HG02623 (cell line): ENCODE measurements at regions not wholly inside any gene's neighbourhood (a gene's known extent, or its start where the extent isn't known, plus 50 kb on each side); places are given as distances from the start of the nearest gene placed in this dataset.
A peak's percentile ranks its signal among the peaks of the same experiment; 100 is the strongest.
"Not testable (repeated sequence)": the region's sequence is repeated elsewhere in the genome, so short reads cannot be mapped to it uniquely, and the experiment has no call there.

Source experiments
- ATAC-seq: cut with Tn5 transposase; IDR thresholded peaks from one replicate; pipeline ENCODE4 v1.9.1; 2021; ENCODE audit warnings: moderate library complexity; ENCODE audit not compliant: unreplicated experiment

DNA sequence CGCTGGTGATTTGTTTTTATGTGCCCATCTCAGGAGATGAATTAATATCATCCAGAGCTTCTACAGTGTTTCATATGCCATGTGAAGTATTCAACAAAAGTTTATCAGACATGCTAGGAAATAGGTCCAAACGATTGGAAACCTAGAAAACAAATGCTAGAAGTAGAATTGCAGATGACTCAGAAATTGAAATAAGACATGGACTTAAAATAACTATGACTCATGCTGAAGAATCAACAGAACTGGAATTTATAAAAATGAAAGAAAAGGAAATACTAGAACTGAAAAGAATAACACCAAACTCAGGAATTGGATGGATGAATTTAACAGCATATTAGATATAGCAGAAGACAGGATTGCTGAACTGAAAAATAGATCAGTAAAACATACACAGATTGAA lies 172.7 kb upstream of the GIMD1 start:
- no peak for ATAC-seq

DNA sequence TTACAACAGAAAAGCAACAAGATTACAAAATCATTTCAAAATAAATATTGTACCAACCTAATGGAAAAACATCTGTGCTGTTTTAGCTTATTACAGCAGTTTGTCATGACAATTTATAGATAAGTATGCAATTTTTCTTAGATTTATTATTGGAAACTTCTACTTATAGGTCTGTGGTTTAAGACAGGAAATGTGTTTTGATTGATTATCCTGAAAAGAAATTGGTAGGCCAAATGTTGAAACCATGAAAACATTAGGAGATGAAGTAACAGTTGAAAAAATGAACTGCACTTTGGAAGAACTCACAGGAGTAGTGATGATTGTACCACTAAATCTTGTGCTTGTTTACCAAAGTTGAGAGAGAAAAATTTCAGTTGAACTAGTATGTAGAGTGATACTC lies 162.2 kb upstream of the GIMD1 start:
- no peak for ATAC-seq

DNA sequence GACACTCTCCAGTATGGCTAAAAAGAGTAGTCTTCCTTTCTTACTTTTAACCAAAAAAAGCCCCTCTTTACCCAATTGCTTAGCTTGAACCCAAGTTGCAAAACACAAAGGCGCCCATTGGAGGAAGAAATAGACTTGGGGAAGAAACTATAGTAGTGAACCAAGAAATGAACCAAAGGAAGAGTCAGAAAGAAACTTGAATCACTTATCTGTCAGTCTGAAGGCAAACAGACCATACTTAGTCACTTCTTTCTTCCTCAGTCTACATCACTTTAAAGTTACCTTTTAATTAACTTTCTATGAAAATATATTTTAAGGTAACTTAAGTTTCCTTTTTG lies 161.4 kb upstream of the GIMD1 start:
- peak; percentile 35 for ATAC-seq

DNA sequence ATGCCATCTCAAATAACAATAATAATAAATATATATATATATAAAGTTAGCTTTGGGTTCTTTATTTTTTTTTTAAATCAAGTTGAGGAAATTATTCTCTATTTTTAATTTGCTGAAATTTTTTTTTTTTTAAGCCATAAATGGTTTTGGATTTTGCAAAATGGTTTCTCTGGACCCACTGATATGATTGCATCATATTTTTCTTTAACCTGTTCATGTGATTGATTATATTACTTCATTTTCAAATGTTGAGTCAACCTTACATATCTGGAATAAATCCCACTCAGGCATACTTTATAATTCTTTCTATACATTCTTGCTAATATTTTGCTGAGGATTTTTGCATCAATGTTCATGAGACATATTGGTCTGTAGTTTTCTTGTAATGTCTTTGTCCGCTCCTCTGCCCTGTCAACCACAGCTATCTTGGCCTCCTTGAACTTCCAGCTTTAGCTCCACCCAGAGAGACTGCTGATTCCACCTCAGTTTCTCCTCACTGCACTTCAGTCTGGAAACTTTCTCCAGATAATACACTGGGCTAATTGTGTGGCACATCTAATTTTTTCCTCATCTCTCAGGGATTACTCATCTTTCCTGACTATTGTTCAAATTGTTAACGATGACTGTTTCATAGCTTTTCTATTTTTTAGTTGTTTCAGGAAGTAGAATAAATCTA lies 160.9 kb upstream of the GIMD1 start:
- no peak for ATAC-seq

DNA sequence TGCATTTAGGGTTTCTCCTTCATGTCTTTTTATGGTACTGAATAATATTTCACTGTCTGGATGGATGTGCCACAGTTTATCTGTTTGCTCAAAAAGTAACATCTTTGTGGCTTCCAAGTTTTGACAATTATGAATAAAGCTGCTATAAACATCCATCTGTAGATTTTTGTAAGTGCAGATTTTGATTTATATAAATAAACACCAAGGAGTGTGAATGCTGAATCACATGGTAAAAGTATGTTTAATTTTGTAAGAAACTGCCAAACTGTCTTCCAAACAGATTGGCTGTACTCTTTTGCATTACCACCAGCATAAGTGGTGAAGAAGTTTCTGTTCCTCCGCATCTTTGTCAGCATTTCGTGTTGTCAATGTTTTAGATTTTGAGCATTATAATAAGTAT lies 158.7 kb upstream of the GIMD1 start:
- ATAC-seq, result no peak

DNA sequence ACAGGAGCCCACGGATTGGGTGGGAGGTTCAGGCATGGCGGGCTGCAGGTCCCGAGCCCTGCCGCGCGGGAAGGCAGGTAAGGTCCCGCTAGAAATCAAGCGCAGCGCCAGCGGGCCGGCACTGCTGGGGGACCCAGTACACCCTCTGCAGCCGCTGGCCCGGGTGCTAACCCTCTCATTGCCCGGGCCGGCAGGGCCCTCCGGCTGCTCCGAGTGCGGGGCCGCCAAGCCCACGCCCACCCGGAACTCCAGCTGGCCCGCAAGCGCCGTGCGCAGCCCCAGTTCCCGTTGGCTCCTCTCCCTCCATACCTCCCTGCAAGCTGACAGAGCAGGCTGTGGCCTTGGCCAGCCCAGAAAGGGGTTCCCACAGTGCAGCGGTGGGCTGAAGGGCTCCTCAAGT lies 156.8 kb upstream of the GIMD1 start:
- not testable (repeated sequence) for ATAC-seq

DNA sequence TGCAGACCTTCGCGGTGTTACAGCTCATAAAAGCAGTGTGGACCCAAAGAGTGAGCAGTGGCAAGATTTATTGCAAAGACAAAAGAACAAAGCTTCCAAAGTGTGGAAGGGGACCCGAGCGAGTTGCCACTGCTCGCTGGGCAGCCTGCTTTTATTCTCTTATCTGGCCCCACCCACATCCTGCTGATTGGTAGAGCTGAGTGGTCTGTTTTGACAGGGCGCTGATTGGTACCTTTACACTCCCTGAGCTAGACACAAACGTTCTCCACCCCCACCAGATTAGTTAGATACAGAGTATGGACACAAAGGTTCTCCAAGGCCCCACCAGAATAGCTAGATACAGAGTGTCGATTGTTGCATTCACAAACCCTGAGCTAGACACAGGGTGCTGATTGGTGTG lies 156.2 kb upstream of the GIMD1 start:
- ATAC-seq, result not testable (repeated sequence)

DNA sequence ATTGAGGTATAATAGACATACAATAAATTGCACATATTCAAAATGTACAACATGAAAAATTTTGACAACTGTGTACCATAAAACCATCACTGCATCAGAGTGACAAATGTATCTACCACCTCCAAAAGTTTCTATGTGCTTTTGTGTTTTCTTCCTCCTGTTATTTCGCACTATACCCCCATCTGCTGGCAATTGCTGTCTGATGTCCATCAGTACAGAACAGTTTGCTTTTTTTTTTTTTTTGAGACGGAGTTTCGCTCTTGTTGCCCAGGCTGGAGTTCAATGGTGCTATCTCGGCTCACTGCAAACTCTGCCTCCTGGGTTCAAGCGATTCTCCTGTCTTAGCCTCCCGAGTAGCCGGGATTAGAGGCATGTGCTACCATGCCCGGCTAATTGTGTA lies 154.3 kb upstream of the GIMD1 start:
- ATAC-seq, result no peak

DNA sequence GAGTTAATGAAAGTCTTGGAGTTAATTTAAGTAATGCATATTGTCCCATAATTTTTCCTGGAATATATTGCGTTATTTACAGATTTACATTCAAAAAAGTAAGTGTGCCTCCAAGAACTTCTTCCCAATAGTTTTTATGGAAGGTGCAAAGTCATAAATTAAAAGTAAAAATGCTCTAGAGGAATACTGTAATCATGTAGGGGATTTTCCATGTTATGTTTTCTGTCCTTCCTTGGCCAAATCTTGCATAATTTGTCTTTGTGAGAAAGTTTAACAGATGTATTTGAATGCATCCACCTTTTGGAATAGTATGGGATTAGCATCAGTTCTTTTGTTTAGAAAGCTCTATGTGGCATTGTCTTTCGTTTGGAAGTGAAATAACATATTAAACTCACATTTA lies 144.1 kb upstream of the GIMD1 start:
- ATAC-seq, result no peak

DNA sequence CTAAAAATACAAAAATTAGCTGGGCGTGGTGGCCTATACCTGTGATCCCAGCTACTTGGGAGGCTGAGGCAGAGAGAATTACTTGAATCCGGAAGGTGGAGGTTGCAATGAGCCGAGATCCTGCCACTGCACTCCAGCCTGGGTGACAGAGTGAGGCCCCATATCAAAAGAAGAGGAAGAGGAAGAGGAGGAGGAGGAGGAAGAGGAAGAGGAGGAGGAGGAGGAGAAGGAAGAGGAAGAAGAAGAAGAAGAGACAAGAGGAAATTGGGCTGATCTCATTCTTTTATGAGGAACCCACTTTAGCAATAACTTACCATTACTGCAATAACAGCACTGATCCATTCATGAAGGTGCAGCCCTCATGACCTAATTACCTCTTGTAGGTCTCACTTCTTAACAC lies 138.9 kb upstream of the GIMD1 start:
- ATAC-seq, result no peak

DNA sequence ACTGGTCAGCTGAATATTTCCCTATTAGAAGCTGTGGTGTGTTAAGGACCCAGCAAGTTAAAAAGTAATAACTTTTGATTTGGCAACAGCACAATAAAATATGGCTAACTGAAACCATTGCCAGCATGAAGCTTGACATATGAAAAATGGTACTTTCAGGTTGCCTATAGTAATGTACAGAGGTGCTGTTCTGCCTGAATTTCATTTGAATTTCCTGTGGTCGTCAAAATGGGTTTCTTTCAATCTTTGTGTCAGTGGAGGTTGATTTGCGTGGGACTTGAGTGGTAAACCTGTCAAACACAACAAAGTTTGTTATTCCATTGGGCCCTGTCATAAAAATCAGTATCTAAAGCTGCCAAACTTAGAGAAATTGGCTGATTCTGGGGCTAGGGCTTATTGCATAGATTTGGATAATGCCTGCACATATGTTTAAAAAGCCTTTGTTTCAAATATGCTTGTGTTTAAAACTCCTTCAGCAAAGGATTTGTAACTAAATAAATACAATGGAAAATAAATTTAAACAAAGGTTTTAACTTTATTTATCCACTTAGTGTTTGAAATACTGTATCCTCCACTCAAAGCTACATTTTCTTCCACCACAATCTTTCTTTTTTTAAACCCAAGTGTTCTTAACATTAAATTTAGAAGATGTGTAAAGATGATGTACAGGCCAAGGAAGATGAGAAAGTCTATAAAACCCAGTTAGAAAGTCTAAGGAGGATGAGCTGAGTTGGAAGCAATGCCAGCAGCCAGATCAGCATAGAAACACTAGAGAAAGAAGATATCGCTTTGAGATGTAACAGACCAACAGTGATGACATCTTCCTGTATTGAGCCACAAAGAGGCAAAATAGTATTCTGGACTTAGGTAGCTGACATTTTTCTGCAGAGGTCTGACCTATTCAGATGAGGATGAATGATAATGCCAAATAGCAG lies 134.8 kb upstream of the GIMD1 start:
- no peak for ATAC-seq

DNA sequence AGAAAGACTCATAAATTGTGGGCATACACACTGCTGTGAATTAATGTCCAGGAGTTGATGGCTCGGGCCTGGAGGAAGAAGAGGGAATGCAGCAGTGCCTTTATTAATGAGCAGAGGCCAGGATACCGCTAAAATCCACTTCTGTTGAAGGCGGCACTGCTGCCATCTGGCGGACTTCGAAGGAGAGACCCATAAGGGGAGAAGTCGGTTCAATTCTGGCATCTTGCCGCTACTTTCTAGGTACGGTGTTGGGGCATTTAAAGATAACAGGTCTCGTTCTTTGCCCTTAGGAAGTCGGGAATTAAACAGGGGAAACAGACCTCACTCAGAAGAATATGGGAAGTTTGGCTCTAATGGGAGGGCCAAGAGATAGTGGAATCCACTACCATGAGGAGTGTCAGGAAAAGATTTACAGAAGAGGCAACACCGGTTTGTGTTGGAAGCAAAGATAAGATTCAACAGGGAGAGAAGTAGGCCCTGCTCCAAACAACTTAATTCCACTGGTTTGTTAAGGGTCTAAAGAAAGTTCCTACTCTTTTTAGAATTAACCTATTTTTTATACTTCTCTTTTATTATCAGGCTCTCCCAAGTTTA lies 133.6 kb upstream of the GIMD1 start:
- ATAC-seq, result peak; percentile 91

DNA sequence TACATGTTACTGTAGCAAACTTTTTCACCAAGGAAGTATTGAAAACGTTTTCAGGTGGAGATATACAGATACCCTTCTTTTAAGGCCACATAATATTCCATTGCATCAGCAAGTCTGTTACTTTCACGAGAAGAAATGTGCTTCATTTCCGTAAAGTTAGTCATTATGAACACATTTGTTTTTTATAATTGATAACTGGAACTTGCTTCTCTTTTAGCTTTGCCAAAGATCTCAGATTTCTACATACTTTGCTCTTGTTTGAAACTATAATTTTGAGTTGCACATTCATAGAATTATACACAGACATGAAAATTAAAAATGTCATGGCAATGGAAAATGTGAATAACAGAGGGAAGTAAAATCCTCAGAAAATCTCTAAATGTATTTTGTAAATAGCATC lies 128.7 kb upstream of the GIMD1 start:
- no peak for ATAC-seq

DNA sequence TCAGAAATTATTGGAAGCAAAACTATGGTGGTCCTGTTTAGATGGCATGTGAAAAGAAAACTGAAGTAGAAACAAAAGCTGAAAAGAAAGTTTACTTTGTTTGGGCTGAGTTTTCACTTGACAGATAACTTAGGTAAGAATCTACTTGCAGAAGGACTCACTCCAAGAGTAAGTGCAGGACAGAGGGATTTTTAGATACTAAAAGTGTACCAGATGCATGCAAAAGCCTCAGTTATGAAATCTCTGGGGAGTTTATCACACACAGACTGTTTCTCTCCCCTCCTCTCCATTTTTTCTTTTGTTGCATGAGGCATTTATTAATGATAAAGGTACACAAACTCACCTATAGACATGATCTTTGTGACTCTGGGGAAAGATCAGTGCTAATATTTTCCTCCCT lies 127.5 kb upstream of the GIMD1 start:
- no peak for ATAC-seq

DNA sequence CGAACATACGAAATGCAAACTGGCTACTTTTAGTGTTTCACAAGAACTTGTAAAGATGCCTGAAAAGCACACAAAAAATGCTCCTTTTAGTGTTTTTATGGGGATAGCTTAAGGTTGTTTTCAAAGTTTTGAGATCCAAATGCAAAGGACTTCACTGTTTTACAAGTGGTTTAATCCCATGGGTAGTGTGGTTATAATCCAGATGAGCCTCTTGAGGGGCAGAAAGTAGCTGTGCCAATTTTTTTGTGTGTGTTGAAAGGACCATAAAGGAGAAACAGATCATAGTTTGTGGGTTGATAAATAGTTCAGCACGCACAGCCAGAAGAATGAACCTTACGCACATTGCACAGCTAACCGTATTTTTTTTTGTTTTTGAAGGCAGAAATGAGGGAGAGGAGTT lies 126.9 kb upstream of the GIMD1 start:
- no peak for ATAC-seq

DNA sequence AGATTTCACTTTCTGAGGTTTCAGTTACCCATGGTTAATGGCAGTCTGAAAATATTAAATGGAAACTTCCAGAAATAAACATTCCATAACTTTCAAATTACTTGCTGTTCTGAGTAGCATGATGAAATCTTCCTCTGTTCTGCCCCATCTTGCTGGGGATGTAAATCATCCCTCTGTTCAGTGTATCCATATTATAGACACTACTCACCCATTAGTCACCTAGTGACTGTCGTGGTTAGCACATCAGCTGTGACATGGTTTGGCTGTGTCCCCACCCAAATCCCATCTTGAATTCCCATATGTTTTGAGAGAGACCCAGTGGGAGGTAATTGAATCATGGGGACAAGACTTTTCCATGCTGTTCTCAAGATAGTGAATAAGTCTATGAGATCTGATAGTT lies 125.5 kb upstream of the GIMD1 start:
- no peak for ATAC-seq

DNA sequence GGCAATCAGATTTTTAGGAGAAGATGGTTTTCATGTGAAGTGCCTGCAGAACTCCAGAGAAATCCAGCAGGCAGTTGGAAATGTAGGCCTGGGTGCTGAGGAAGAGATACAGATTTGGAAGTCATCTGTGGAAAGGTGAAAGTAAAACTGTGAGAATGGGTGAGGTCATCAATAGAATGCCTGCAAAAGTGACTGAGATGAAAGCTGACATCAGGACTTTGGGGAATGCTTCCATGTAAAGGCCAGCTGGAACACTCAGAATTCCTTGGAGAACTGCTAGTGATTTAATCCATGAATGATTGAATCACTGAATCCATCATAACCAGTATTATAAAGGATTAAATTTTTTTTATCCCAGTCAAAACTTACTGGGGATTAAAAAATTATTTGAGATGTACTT lies 124.5 kb upstream of the GIMD1 start:
- no peak for ATAC-seq

DNA sequence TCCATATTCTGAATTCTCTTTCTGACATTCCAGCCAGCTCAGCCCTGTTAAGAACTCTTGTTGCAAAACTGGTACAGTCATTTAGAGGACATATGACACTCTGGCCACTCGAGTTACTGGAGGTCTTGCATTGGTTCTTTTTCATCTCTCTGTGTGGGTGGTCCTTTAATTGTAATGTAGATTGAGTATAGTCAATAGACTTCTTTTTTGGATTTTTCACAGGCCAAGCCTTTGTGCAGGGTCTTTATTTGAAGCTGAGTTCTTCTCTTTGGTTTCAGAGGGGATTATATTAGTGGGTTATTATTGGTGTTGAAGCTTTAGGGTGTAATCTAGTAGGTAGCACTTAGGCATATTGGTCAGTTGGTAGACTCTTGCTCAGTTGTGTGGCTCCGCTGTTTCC lies 118.0 kb upstream of the GIMD1 start:
- no peak for ATAC-seq

DNA sequence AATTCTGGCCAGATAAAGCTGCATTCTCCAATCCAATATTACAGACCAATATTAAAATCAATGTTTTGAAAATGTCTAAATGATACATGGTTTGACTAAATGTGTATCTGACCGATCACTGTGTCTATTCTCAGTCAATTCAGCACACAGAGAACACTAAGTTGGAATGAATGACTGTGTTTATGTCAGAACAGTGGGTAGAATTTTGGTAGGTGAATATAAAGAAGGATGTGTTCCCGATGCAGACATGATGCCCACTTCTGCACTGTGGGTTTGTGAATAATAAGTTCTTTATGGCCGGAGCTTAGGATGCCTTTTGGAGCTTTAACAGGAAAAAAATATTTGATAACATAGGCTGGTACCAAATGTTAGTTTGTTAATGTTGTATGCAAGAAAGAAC lies 113.2 kb upstream of the GIMD1 start:
- ATAC-seq, result no peak

DNA sequence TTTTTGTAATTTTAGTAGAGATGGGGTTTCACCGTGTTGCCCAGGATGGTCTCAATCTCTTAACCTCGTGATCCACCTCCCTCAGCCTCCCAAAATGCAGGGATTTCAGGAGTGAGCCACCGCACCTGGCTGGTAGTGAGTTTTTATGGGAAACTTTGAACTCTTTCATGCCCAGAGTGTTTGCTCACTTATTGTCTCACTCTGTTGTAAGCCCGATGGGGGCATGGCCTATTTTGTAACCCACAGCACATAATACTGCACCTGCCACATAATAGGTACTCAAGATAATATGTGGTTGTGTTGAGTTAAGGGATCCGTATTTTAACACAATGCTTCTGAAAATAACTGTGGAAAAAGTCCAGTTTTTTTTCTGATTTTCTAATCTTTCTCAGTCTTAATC lies 109.6 kb upstream of the GIMD1 start:
- ATAC-seq, result no peak

DNA sequence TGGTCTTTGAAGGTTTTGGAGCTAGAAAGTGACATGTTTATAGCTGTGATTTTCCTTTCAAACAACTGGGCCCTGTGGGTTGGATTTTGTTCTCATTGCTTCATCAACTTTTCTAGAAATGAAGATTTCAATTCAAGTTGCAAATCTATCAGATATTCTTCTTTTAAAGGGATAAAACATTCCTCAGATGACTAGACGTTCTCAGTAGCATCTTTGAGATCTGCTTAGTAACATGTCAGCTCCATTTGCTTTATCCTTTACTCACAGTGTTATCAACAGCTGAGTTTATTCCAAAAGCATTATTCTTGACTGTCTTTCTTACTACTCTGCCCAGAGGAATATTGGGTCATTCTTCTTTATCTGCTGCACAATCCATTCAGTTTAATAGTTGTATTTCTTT lies 108.2 kb upstream of the GIMD1 start:
- no peak for ATAC-seq

DNA sequence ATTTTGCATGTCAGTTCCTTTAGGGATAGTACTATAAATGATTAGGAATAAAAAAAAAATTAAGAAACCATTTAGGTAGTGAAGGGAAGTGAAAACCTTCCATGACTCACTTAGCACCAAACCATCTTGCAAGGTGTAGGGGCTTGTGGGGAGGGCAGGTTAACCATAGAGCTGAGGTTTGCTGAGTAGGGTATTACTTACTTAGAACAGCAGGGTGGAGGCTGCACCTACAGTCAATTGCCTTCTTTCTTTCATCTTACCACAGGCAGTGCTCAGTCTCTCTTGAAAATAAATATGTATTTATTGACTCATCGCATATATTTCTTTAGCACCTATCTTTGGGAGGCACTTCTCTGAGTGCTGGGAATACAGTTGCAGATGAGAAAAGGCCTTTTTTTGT lies 104.9 kb upstream of the GIMD1 start:
- no peak for ATAC-seq
